Testis (tissue), 2 donors: ENCODE measurements at regions not wholly inside any gene's neighbourhood (a gene's known extent, or its start where the extent isn't known, plus 50 kb on each side); places are given as distances from the start of the nearest gene placed in this dataset.

ENCODE experiments used
- CTCF ChIP-seq, 3 experiments: fragments of 450-650 bp in 2 of 3; fragments of 200-600 bp in 1 of 3; sonication (generic) in 1 of 3; IDR thresholded peaks; one replicate each; pipeline ENCODE4 v1.5.1; 2016 to 2019; ENCODE audit warnings: antibody characterized with exemption in 3 of 3, mild to moderate bottlenecking in 2 of 3, moderate library complexity in 1 of 3
- POLR2A ChIP-seq: fragments of 450-650 bp; IDR thresholded peaks from one replicate; pipeline ENCODE4 v1.6.1; 2017; ENCODE audit warnings: antibody characterized with exemption, mild to moderate bottlenecking, moderate library complexity

GRCh38 chr20:62561948-62562347 is 80.4 kb upstream of the SLCO4A1 start:
- TF ChIP-seq CTCF (IDR thresholded peaks at IDR 0.05) (no peak), POLR2A (no peak)
